ENCODE measurements at regions not wholly inside any gene's neighbourhood (a gene's known extent, or its start where the extent isn't known, plus 50 kb on each side); places are given as distances from the start of the nearest gene placed in this dataset.

DNA sequence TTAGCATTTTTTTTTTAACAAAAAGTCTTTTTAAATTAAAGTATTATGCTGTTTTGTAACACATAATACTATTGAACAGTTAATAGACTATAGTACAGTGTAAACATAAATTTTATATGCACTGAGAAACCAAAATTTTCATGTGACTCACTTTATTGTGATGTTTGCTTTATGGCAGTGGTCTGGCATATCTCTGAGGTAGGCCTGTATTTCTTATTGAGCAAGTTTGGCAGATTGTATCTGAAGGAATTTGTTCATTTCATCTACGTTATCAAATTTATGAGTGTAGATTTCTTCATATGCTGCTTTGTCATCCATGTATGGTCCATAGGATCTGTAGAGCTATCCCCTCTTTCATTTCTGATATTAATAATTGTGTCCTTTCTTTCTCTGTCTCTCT lies 78.8 kb upstream of the PDE3A start:
- DNase-seq (ENCODE audit: low read depth): no peak
- TF ChIP-seq, protein P1, sequence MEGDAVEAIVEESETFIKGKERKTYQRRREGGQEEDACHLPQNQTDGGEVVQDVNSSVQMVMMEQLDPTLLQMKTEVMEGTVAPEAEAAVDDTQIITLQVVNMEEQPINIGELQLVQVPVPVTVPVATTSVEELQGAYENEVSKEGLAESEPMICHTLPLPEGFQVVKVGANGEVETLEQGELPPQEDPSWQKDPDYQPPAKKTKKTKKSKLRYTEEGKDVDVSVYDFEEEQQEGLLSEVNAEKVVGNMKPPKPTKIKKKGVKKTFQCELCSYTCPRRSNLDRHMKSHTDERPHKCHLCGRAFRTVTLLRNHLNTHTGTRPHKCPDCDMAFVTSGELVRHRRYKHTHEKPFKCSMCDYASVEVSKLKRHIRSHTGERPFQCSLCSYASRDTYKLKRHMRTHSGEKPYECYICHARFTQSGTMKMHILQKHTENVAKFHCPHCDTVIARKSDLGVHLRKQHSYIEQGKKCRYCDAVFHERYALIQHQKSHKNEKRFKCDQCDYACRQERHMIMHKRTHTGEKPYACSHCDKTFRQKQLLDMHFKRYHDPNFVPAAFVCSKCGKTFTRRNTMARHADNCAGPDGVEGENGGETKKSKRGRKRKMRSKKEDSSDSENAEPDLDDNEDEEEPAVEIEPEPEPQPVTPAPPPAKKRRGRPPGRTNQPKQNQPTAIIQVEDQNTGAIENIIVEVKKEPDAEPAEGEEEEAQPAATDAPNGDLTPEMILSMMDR (conservative IDR thresholded peaks at IDR 0.05; ENCODE audit: control insufficient read depth, insufficient read depth, low read depth, low read length): no peak

DNA sequence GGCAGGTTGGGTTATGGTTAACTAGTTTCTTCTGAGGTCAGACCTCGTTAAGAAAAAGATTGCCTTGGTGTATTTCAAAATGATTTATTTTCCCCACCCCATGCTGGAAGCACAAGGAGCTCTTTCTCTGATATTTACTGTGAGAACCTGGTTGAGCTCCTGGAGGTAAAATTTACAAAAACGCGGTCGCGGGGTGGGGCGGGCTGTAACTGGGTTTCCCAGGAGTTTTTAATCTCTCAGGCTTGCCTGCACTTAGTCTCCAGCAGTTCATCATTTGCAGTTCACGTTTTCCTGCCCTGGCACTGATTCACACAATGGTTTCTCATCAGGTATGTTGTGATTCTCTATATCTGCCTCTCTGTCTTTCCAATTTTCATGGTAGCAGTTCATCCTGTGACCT lies 67.9 kb upstream of the PDE3A start:
- TF ChIP-seq, protein P1 (conservative IDR thresholded peaks at IDR 0.05; ENCODE audit: control insufficient read depth, insufficient read depth, low read depth, low read length): no peak
- DNase-seq (ENCODE audit: low read depth): no peak

More for the DNA sequence above, 78.8 kb upstream of the PDE3A start:
- H3K4me3 ChIP-seq (ENCODE audit: control insufficient read depth, low read depth, low read length): no peak overlapping the region

DNA sequence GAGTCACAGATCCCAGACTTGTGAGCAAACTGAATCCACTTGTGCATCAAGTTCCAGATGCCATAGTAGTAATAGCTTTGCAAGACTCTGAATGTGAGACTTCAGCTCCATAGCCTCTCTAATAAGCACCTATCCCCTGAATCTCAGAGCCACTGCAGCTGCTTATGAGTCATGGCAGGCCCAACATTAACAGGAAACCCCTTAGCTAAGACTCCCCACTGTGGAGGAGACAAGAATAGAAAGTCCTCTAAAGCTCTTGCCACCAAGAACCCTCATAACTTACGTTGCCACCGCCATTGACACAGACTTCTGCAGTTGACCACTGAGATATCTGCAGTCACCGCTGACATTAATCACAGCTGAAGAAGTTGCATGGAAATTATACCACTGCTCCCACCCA lies 62.9 kb upstream of the PDE3A start:
- TF ChIP-seq, protein P1 (conservative IDR thresholded peaks at IDR 0.05; ENCODE audit: control insufficient read depth, insufficient read depth, low read depth, low read length): no peak
- no peak overlapping the region for H3K4me3 ChIP-seq (ENCODE audit: control insufficient read depth, low read depth, low read length)
- peak; percentile 14 for DNase-seq (ENCODE audit: low read depth)

More for the DNA sequence above, 67.9 kb upstream of the PDE3A start:
- no peak overlapping the region for H3K4me3 ChIP-seq (ENCODE audit: control insufficient read depth, low read depth, low read length)

DNA sequence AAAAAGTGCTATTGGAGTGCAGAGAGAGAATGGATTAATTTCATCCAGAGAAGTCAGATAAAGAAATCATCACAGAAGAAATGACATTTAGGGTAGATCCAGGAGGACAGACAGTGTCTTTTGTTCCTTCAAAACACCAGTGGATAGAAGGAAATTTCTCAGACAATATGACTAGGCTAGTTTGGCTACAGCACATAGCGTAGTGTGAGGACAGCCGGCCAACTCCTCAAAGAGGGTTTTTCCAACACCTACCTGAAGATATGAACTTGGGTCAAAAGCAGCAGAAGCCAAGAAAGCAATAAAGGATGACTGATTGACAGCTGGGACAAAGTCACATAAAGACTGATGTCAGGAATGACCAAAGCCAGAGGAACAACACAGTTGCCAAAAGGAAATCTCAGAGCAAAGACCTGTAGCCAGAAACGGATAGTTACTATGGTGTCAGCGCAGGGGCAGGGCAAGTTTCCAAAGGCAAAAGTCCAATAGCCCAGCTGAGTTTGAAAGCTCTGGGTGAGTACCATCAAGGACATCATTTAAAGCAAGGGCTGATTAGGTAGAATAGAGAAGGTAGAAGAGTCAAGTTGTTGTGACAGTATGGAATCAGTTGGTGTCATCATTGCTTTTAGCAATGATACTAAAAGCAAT lies 58.7 kb upstream of the PDE3A start:
- DNase-seq (ENCODE audit: low read depth): no peak
- no peak overlapping the region for H3K4me3 ChIP-seq (ENCODE audit: control insufficient read depth, low read depth, low read length)
- TF ChIP-seq, protein P1 (conservative IDR thresholded peaks at IDR 0.05; ENCODE audit: control insufficient read depth, insufficient read depth, low read depth, low read length): no peak

DNA sequence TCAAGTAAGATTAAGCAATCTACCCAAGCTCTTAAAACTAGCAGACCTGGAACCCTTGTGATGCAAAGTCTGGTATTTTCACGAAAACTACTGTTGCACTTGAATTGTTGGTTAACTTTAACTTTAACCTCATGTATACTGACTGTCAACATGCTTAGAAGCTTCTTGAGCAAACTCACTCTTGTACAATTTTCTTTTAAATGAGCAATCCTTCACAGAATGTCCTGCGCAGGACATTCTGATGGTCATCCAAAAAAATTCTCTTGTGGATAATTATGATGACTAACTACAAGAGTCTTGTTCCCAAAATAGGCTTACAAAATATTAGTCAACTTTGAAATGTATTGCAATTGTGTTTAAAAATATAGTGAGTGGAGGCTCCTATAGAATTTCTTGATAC lies 54.0 kb upstream of the PDE3A start:
- peak; percentile 94 for DNase-seq (ENCODE audit: low read depth)
- TF ChIP-seq, protein P1 (conservative IDR thresholded peaks at IDR 0.05; ENCODE audit: control insufficient read depth, insufficient read depth, low read depth, low read length): no peak
- H3K4me3 ChIP-seq (ENCODE audit: control insufficient read depth, low read depth, low read length): no peak overlapping the region

DNA sequence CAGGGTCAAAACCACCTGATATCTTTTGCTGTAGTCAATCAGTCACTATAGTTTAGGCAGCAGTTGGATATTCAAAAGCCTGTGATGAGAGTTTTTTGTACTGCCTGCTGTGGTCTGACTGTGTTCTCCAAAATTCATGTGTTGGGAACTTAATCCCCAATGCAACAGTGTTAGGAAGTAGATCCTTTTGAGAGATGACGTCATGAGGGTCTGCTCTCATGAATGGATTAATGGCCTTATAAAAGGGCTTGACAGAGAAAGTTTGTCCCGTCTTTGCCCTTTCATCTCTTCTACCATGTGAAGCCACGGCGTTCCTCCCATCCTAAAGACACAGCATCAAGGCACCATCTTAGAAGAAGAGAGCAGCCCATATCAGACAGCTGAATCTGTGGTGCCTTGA lies 50.8 kb upstream of the PDE3A start:
- DNase-seq (ENCODE audit: low read depth): no peak
- no peak overlapping the region for H3K4me3 ChIP-seq (ENCODE audit: control insufficient read depth, low read depth, low read length)
- TF ChIP-seq, protein P1 (conservative IDR thresholded peaks at IDR 0.05; ENCODE audit: control insufficient read depth, insufficient read depth, low read depth, low read length): no peak
